A549 (cell line): ENCODE measurements at regions not wholly inside any gene's neighbourhood (a gene's known extent, or its start where the extent isn't known, plus 50 kb on each side); places are given as distances from the start of the nearest gene placed in this dataset.

Source experiments
- ATAC-seq, 2 experiments: fragments of 200-7000 bp in 1 of 2; fragments of >200 bp in 1 of 2; cut with Nextera tagmentation in 1 of 2; cut with Tn5 transposase in 1 of 2; 3 replicates each; pipeline versions ENCODE4 v1.8.0 to v1.9.1; 2018 to 2020; ENCODE audit warnings: mild to moderate bottlenecking in 1 of 2, moderate library complexity in 1 of 2
- CTCF ChIA-PET: fragments of 300-600 bp; sonication (Branson Sonifier 250); formaldehyde crosslinking; extraction: SDS; loops from one replicate; lab custom pipeline; 2021; ENCODE audit warnings: antibody characterized with exemption, inconsistent platforms; lab: Yijun Ruan, JAX
- POLR2A ChIA-PET: fragments of 350-600 bp; formaldehyde crosslinking; extraction: SDS; loops from one replicate; lab custom pipeline; 2021; ENCODE audit warnings: antibody characterized with exemption, inconsistent platforms; lab: Yijun Ruan, JAX
- DNase-seq, 2 experiments: peaks; one replicate each; pipeline versions ENCODE4 v3.0.0 to v3.0.0-alpha.2; 2011 to 2016; ENCODE audit warnings: low read depth in 1 of 2, low spot score in 1 of 2
- FAIRE-seq: peaks from 2 replicates; lab custom pipeline; 2011; peaks lifted over from hg19 to GRCh38; lab: Jason Lieb, UNC
- H3K27ac ChIP-seq, 2 experiments: fragments of >200 bp; sonication (Bioruptor Twin); formaldehyde crosslinking; 3 replicates each; pipeline ENCODE4 v1.5.1; 2016 to 2017
- H3K4me1 ChIP-seq: fragments of >200 bp; sonication (Bioruptor Twin); formaldehyde crosslinking; 3 replicates; pipeline ENCODE4 v1.6.1; 2016
- H3K4me2 ChIP-seq: fragments of >200 bp; sonication (Bioruptor Twin); formaldehyde crosslinking; 3 replicates; pipeline ENCODE4 v1.6.1; 2016
- H3K4me3 ChIP-seq: fragments of >200 bp; sonication (Bioruptor Twin); formaldehyde crosslinking; 3 replicates; pipeline ENCODE4 v1.5.1; 2016
- H3K9me3 ChIP-seq: fragments of >200 bp; sonication (Bioruptor Twin); formaldehyde crosslinking; 3 replicates; pipeline ENCODE4 v1.6.1; 2016
- BCL3 ChIP-seq: fragments of >200 bp; sonication (Bioruptor Twin); formaldehyde crosslinking; IDR thresholded peaks from 3 replicates; pipeline ENCODE4 v1.6.1; 2016
- E2F6 ChIP-seq: IDR thresholded peaks from 2 replicates; pipeline ENCODE4 v1.6.1; 2012; ENCODE audit warnings: low read depth, borderline replicate concordance
- EHF ChIP-seq: fragments of 250-450 bp; sonication (Bioruptor Pico); IDR thresholded peaks from 2 replicates; pipeline ENCODE4 v1.5.0; 2020; ENCODE audit warnings: mild to moderate bottlenecking
- EP300 ChIP-seq, 2 experiments: fragments of >200 bp; sonication (Bioruptor Twin); formaldehyde crosslinking; IDR thresholded peaks; 2 replicates in 1 of 2; 3 replicates in 1 of 2; pipeline ENCODE4 v1.6.1; 2016 to 2017
- FOSB ChIP-seq: fragments of 250-450 bp; sonication (Bioruptor Pico); IDR thresholded peaks from 2 replicates; pipeline ENCODE4 v1.5.0; 2020; ENCODE audit warnings: mild to moderate bottlenecking, moderate library complexity
- FOXS1 ChIP-seq: fragments of 250-450 bp; sonication (Bioruptor Pico); IDR thresholded peaks from 2 replicates; pipeline ENCODE4 v1.5.0; 2020; ENCODE audit warnings: mild to moderate bottlenecking, moderate library complexity
- HDAC2 ChIP-seq: fragments of 200-600 bp; sonication (generic); IDR thresholded peaks from 2 replicates; pipeline ENCODE4 v1.6.1; 2016
- HES2 ChIP-seq: fragments of >200 bp; sonication (Bioruptor Twin); formaldehyde crosslinking; IDR thresholded peaks from 2 replicates; pipeline ENCODE4 v1.6.1; 2016
- HEYL ChIP-seq: fragments of 250-450 bp; sonication (Bioruptor Pico); IDR thresholded peaks from 2 replicates; pipeline ENCODE4 v1.8.0; 2021; ENCODE audit warnings: mild to moderate bottlenecking, moderate library complexity
- HOXA7 ChIP-seq: fragments of 250-450 bp; sonication (Bioruptor Pico); IDR thresholded peaks from 2 replicates; pipeline ENCODE4 v1.5.0; 2020; ENCODE audit warnings: mild to moderate bottlenecking, moderate library complexity
- JUNB ChIP-seq: fragments of >200 bp; sonication (Bioruptor Twin); formaldehyde crosslinking; IDR thresholded peaks from 2 replicates; pipeline ENCODE4 v1.6.1; 2016
- KDM5A ChIP-seq: fragments of 200-600 bp; sonication (generic); IDR thresholded peaks from 2 replicates; pipeline ENCODE4 v1.6.1; 2016; ENCODE audit warnings: antibody characterized with exemption, mild to moderate bottlenecking
- MAZ ChIP-seq: fragments of 150-350 bp; IDR thresholded peaks from 2 replicates; pipeline ENCODE4 v1.6.1; 2014; ENCODE audit warnings: antibody characterized with exemption, low read depth, low read length, borderline replicate concordance
- NPAS2 ChIP-seq: fragments of 250-450 bp; sonication (Bioruptor Pico); IDR thresholded peaks from 2 replicates; pipeline ENCODE4 v1.8.0; 2022; ENCODE audit warnings: mild to moderate bottlenecking, moderate library complexity, borderline replicate concordance
- PBX3 ChIP-seq: IDR thresholded peaks from 2 replicates; pipeline ENCODE4 v1.6.1; 2012
- POLR2A ChIP-seq: IDR thresholded peaks from 2 replicates; pipeline ENCODE4 v1.6.1; 2012; ENCODE audit warnings: mild to moderate bottlenecking, low read length
- RARB ChIP-seq: fragments of 250-450 bp; sonication (Bioruptor Pico); IDR thresholded peaks from 2 replicates; pipeline ENCODE4 v1.8.0; 2021; ENCODE audit warnings: mild to moderate bottlenecking, moderate library complexity
- REST ChIP-seq: fragments of 200-600 bp; sonication (generic); IDR thresholded peaks from 2 replicates; pipeline ENCODE4 v1.6.1; 2016; ENCODE audit warnings: antibody characterized with exemption, mild to moderate bottlenecking, moderate library complexity
- RNF2 ChIP-seq: fragments of 200-600 bp; sonication (generic); IDR thresholded peaks from 2 replicates; pipeline ENCODE4 v1.6.1; 2016; ENCODE audit warnings: low read depth, mild to moderate bottlenecking, antibody characterized with exemption, moderate library complexity, borderline replicate concordance
- SREBF2 ChIP-seq: fragments of 450-650 bp; IDR thresholded peaks from 2 replicates; pipeline ENCODE4 v1.6.1; 2014; ENCODE audit warnings: mild to moderate bottlenecking, moderate library complexity
- TFCP2L1 ChIP-seq: fragments of 250-450 bp; sonication (Bioruptor Pico); IDR thresholded peaks from 2 replicates; pipeline ENCODE4 v1.5.0; 2021; ENCODE audit warnings: mild to moderate bottlenecking
- ZSCAN20 ChIP-seq: fragments of 250-450 bp; sonication (Bioruptor Pico); IDR thresholded peaks from 2 replicates; pipeline ENCODE4 v1.8.0; 2022; ENCODE audit warnings: mild to moderate bottlenecking, moderate library complexity
- WGBS: methylation state at CpG from one replicate; pipeline ENCODE4 v1.1.6; 2017; ENCODE audit errors: missing lambda C conversion rate; 5-methylcytosine and 5-hydroxymethylcytosine counted together

GRCh38 chr6:74253261-74253660, 557.3 kb downstream of the CD109 start:
- ChIA-PET CTCF (no interaction called here), POLR2A (no interaction called here)
- TF ChIP-seq HEYL (CRISPR knock-in tag) = no peak
- no peak for TF ChIP-seq PBX3
- no peak for TF ChIP-seq BCL3
- TF ChIP-seq MAZ = no peak
- TF ChIP-seq REST = no peak
- TF ChIP-seq EP300 (IDR thresholded peaks at IDR 0.05) = no peak
- FAIRE-seq (no peak), DNase-seq (no peak), ATAC-seq (no peak)
- no peak overlapping the region for H3K4me2 ChIP-seq
- no peak overlapping the region for H3K27ac ChIP-seq
- H3K9me3 ChIP-seq = no peaks in the 10 kb centered on the region
- WGBS = 57% methylated on average over 2 of the region's 2 CpGs
- no peaks in the 10 kb centered on the region for H3K4me1 ChIP-seq
- H3K4me3 ChIP-seq = no peak overlapping the region

GRCh38 chr6:74250161-74250818, 554.3 kb downstream of the CD109 start:
- whole genome bisulfite sequencing = 10% methylated on average over 2 of the region's 2 CpGs
- Histone ChIP-seq H3K4me3 (no peak overlapping the region), H3K4me2 (peak overlapping the region; percentile 18; the same call in 1 of the 3 replicates), H3K9me3 (no peaks in the 10 kb centered on the region), H3K27ac (no peak overlapping the region), H3K4me1 (no peaks in the 10 kb centered on the region)
- no peak for DNase-seq
- POLR2A ChIA-PET = no interaction called here
- CTCF ChIA-PET = no interaction called here
- no peak for FAIRE-seq
- no peak for TF ChIP-seq JUNB
- no peak for TF ChIP-seq RNF2
- TF ChIP-seq KDM5A = no peak
- TF ChIP-seq FOXS1 (CRISPR knock-in tag) = no peak
- no peak for TF ChIP-seq PBX3
- no peak for TF ChIP-seq E2F6
- TF ChIP-seq ZSCAN20 (CRISPR knock-in tag) = no peak
- TF ChIP-seq EP300 (IDR thresholded peaks at IDR 0.05) = no peak
- no peak for TF ChIP-seq POLR2A
- no peak for TF ChIP-seq HDAC2
- TF ChIP-seq HOXA7 (CRISPR knock-in tag) = no peak
- TF ChIP-seq NPAS2 (CRISPR knock-in tag) = no peak
- TF ChIP-seq HES2 = no peak
- no peak for TF ChIP-seq EHF
- no peak for TF ChIP-seq RARB
- TF ChIP-seq SREBF2 = no peak
- no peak for TF ChIP-seq BCL3
- no peak for TF ChIP-seq FOSB (CRISPR knock-in tag)
- no peak for TF ChIP-seq TFCP2L1 (CRISPR knock-in tag)
- no peak for ATAC-seq
